ENCODE measurements at regions not wholly inside any gene's neighbourhood (a gene's known extent, or its start where the extent isn't known, plus 50 kb on each side); places are given as distances from the start of the nearest gene placed in this dataset.
"Not testable (repeated sequence)": the region's sequence is repeated elsewhere in the genome, so short reads cannot be mapped to it uniquely, and the experiment has no call there.

GRCh38 chr5:18397891-18398290 lies 763.6 kb downstream of the TAF11L14 start:
- H3K4me3 ChIP-seq (ENCODE audit: low read depth, low read length), result no peak overlapping the region
- no peak for DNase-seq (ENCODE audit: low read depth)
- no peak for TF ChIP-seq CTCF (IDR thresholded peaks at IDR 0.05; ENCODE audit: insufficient read depth, low read length)

- DNase-seq (ENCODE audit: low read depth), result not testable (repeated sequence)
These were observed 765.4 kb downstream of the TAF11L14 start for GRCh38 chr5:18399461-18400327.

GRCh38 chr5:18403141-18403540 lies 768.9 kb downstream of the TAF11L14 start:
- no peak for TF ChIP-seq CTCF (IDR thresholded peaks at IDR 0.05; ENCODE audit: insufficient read depth, low read length)
- H3K4me3 ChIP-seq (ENCODE audit: low read depth, low read length), result no peak overlapping the region
- no peak for DNase-seq (ENCODE audit: low read depth)

More at GRCh38 chr5:18399461-18400327, 765.4 kb downstream of the TAF11L14 start:
- not testable (repeated sequence) for H3K4me3 ChIP-seq (ENCODE audit: low read depth, low read length)

GRCh38 chr5:18403941-18404438 lies 769.7 kb downstream of the TAF11L14 start:
- no peak for TF ChIP-seq CTCF (IDR thresholded peaks at IDR 0.05; ENCODE audit: insufficient read depth, low read length)
- H3K4me3 ChIP-seq (ENCODE audit: low read depth, low read length), result no peak overlapping the region
- no peak for DNase-seq (ENCODE audit: low read depth)

GRCh38 chr5:18420711-18421110 lies 786.5 kb downstream of the TAF11L14 start:
- no peak for DNase-seq (ENCODE audit: low read depth)
- no peak overlapping the region for H3K4me3 ChIP-seq (ENCODE audit: low read depth, low read length)
- TF ChIP-seq CTCF (IDR thresholded peaks at IDR 0.05; ENCODE audit: insufficient read depth, low read length), result no peak

- no peak overlapping the region for H3K4me3 ChIP-seq (ENCODE audit: low read depth, low read length)
- no peak for DNase-seq (ENCODE audit: low read depth)
- TF ChIP-seq CTCF (IDR thresholded peaks at IDR 0.05; ENCODE audit: insufficient read depth, low read length), result no peak
These were observed 799.1 kb downstream of the TAF11L14 start for GRCh38 chr5:18433336-18433735.

- no peak for TF ChIP-seq CTCF (IDR thresholded peaks at IDR 0.05; ENCODE audit: insufficient read depth, low read length)
- H3K4me3 ChIP-seq (ENCODE audit: low read depth, low read length), result no peak overlapping the region
- no peak for DNase-seq (ENCODE audit: low read depth)
These were observed 803.9 kb downstream of the TAF11L14 start for GRCh38 chr5:18438126-18438525.

Data from fibroblast of the aortic adventitia (primary cell).